ENCODE measurements at regions not wholly inside any gene's neighbourhood (a gene's known extent, or its start where the extent isn't known, plus 50 kb on each side); places are given as distances from the start of the nearest gene placed in this dataset.

DNA sequence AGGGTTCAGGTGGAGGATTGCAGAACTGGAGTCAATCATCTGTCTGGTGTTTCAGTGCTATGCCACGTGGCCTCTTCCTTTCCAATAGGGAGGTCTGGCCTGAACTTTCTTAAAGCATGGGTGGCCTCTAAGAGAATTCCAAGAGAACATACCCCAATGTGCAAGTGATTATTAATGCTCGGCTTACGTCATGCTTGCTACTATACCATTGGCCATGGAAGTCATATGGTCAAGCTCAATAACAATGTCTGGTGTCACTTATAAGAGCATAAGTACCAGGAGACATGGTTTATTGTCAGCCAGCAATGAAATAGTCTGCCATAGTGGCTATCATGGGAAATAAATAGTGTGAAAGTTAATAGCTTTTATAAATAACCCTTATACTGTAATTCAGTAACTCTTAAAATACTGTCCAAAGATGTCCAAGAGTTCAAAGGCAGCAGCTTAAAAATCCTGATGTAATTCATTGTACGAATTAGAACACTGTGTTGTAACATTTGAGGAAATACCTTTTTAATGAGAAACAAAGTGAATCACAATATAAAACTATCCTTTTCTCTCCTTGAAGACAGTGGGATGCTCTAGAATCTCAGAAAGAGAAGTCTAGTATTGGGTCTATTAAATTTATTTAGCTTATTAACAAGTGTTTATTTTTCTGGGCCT is 355.4 kb upstream of the PRR16 start:
- TF ChIP-seq, protein P1, sequence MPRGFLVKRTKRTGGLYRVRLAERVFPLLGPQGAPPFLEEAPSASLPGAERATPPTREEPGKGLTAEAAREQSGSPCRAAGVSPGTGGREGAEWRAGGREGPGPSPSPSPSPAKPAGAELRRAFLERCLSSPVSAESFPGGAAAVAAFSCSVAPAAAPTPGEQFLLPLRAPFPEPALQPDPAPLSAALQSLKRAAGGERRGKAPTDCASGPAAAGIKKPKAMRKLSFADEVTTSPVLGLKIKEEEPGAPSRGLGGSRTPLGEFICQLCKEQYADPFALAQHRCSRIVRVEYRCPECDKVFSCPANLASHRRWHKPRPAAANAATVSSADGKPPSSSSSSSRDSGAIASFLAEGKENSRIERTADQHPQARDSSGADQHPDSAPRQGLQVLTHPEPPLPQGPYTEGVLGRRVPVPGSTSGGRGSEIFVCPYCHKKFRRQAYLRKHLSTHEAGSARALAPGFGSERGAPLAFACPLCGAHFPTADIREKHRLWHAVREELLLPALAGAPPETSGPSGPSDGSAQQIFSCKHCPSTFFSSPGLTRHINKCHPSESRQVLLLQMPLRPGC (tag by site-specific recombination; IDR thresholded peaks at IDR 0.05), result no peak
- TF ChIP-seq ZNF544 (tag by site-specific recombination; IDR thresholded peaks at IDR 0.05) (no peak), ZNF529 (tag by site-specific recombination; IDR thresholded peaks at IDR 0.05; ENCODE audit: insufficient replicate concordance) (no peak)
- TF ChIP-seq, protein P2, sequence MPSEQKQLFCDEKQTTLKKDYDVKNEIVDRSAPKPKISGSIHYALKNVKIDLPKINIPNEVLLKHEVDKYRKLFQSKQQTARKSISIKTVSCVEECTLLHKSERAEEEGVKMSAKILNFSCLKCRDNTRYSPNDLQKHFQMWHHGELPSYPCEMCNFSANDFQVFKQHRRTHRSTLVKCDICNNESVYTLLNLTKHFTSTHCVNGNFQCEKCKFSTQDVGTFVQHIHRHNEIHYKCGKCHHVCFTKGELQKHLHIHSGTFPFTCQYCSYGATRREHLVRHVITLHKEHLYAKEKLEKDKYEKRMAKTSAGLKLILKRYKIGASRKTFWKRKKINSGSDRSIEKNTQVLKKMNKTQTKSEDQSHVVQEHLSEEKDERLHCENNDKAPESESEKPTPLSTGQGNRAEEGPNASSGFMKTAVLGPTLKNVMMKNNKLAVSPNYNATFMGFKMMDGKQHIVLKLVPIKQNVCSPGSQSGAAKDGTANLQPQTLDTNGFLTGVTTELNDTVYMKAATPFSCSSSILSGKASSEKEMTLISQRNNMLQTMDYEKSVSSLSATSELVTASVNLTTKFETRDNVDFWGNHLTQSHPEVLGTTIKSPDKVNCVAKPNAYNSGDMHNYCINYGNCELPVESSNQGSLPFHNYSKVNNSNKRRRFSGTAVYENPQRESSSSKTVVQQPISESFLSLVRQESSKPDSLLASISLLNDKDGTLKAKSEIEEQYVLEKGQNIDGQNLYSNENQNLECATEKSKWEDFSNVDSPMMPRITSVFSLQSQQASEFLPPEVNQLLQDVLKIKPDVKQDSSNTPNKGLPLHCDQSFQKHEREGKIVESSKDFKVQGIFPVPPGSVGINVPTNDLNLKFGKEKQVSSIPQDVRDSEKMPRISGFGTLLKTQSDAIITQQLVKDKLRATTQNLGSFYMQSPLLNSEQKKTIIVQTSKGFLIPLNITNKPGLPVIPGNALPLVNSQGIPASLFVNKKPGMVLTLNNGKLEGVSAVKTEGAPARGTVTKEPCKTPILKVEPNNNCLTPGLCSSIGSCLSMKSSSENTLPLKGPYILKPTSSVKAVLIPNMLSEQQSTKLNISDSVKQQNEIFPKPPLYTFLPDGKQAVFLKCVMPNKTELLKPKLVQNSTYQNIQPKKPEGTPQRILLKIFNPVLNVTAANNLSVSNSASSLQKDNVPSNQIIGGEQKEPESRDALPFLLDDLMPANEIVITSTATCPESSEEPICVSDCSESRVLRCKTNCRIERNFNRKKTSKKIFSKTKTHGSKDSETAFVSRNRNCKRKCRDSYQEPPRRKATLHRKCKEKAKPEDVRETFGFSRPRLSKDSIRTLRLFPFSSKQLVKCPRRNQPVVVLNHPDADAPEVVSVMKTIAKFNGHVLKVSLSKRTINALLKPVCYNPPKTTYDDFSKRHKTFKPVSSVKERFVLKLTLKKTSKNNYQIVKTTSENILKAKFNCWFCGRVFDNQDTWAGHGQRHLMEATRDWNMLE (tag by site-specific recombination; conservative IDR thresholded peaks at IDR 0.05; ENCODE audit: low read depth), result no peak

All from HEK293 (cell line).